ENCODE measurements at regions not wholly inside any gene's neighbourhood (a gene's known extent, or its start where the extent isn't known, plus 50 kb on each side); places are given as distances from the start of the nearest gene placed in this dataset.

- no peak for TF ChIP-seq USF1 (CRISPR knock-in tag; IDR thresholded peaks at IDR 0.05)
- TF ChIP-seq CTCF (IDR thresholded peaks at IDR 0.05): no peak
- no peak for TF ChIP-seq FOXP1 (CRISPR knock-in tag; IDR thresholded peaks at IDR 0.05; ENCODE audit: borderline replicate concordance)
- no peak for TF ChIP-seq JUN (CRISPR knock-in tag; IDR thresholded peaks at IDR 0.05)
- no peak for TF ChIP-seq FOXP4 (CRISPR knock-in tag; IDR thresholded peaks at IDR 0.05)
- no peak for TF ChIP-seq ZSCAN18 (CRISPR knock-in tag; IDR thresholded peaks at IDR 0.05)
- TF ChIP-seq SMAD3 (CRISPR knock-in tag; IDR thresholded peaks at IDR 0.05; ENCODE audit: borderline replicate concordance): no peak
Measured at GRCh38 chr18:71831039-71831438, 713.1 kb downstream of the CBLN2 start.
